HG02798 (cell line): ENCODE measurements at regions not wholly inside any gene's neighbourhood (a gene's known extent, or its start where the extent isn't known, plus 50 kb on each side); places are given as distances from the start of the nearest gene placed in this dataset.

Experiments
- ATAC-seq: cut with Tn5 transposase; IDR thresholded peaks from one replicate; pipeline ENCODE4 v1.9.1; 2021; ENCODE audit warnings: mild to moderate bottlenecking; ENCODE audit not compliant: unreplicated experiment, poor library complexity

DNA sequence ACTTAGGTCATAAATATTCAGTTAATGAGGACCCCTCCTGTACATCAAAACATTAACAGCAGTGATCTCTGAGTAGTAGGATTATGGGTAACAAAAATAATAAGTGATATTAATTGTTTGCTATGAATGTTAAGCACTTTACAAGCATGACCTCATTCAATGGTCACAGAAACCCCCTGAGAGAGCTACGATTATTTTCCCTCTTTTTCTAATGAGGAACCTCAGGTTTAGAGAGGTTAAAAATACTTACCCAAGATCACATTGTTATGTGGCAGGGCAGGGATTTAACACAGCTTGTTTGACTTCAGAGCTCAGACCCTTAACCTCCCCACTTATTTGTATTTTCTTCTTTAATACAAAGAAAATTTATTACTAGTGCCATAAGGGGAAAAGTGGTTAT lies 228.2 kb downstream of the TBL1XR1 start:
- no peak for ATAC-seq

DNA sequence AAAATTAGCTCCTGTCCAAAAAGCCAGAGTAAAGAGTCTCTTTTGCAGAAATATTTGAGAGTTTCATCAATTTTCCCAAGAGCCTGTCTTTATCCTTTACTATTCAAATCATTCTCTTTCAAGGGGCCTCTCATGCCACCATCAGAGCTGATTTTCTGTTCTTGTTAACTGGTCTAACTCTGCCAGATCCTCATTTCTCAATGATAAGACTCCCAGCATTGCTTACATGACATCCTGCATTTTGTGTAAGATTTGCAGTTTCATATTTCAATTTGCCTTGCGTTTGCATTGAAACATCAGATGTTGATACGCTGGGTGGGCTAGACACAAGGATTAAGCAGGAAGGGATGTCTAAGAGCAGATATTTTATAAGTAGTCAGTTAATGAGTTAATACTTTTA lies 228.7 kb downstream of the TBL1XR1 start:
- no peak for ATAC-seq

DNA sequence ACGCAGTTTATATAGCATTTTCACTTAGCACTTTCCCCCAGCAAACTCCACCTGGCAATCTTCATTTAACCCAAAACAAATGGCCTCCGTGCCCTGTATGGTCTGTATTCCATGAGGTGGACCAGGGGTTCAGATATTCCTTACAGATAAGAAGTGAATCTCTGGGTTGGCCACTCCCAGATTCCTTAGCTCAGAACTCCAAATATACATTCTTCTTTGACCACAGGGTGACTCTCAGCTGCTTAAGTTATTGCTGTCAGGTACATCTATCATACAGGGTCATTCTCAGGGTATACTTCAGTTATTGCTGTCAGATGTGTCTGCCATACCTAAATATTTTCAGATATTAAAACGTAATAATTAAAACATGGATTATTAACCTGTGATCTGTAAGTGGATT lies 229.8 kb downstream of the TBL1XR1 start:
- no peak for ATAC-seq

DNA sequence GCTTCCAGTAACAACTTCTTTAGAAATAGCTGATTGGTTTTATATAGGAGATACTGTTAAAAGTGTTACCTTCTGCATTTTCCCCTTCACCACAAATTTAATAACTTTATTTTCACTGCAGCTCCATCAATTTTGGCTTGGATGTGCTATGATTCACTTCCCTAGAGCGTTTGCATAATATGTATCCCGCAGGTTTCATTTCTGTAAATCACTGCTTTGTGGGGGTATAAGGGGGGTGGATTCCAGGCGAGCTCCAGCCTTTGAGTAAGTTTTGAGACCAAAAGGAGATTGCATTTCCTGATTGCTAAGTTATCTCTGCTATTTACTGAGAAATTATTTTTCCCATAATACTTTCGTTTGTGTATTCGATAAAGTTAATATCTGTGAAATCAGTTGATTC lies 232.6 kb downstream of the TBL1XR1 start:
- no peak for ATAC-seq

DNA sequence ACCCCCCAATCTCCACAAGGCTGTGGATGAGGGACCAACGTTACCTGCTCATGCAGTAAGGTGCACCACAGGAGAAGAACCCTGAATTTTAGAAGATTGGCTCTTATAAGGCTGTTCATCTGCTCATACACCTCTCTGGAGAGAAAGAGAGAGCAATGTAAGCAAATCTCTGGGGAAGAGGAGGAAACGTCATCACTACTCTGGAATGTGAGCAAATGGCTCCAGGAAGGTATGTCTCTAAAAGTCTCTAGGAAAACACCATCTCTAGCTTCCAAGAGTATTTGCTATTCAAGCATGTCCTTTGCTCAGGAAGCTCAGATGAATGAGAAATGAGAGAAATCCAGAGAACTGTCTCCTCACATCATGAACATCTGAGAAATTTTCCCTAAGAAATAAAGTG lies 235.4 kb downstream of the TBL1XR1 start:
- no peak for ATAC-seq

DNA sequence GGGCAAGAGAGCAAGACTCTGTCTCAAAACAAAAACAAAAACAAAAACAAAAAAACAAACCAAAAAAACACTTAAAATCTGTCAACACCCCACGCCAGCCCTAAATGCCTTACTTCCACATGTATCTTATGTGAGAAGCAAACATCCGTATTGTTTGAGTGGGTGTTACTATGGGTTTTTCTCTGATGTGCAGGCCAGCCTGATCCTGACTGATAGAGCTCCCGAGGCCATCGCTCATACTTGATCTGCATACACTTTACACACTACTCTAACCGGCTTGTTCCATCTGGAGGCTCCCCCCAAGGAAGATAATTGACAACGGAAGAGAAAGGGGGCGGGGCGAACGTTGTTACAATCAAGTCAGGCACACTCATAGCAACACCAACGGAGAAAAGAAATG lies 237.4 kb downstream of the TBL1XR1 start:
- ATAC-seq: no peak

DNA sequence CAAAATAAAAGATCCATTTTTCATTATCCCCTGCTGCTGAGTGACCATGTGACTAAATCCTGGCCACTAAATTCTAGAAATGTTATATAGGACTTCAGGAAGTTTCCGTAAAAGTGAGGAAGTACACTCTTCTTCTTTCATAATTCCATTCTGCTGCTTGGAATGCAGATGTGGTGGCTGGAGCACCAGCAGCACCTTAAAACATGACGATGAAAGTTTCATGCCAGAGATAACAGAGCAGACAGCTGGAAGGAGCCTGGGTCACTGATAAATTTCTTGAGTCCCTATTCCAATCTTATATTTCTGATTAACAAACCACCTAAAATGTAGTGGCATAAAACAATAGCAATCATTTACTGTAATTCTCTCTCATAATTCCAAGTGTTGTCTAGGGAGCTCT lies 238.7 kb downstream of the TBL1XR1 start:
- ATAC-seq: no peak

DNA sequence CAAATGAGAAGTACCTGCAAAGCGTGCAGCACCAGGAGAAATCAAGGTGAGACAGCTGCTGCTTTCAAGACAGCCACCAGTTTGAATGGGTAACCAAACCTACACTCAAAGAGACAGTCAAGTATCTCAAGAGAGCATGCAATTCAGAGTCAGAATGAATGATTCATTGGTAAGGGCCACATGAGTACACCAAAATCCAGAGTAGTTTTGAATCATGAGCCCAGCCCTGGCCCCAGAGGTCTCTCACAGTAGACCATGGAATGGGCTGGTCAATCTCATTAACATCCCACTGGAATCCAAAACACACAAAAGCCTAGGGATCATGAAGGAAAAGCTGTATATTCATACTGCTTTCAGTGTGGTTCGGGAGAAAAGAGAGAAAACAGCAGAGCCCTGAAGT lies 242.8 kb downstream of the TBL1XR1 start:
- no peak for ATAC-seq

DNA sequence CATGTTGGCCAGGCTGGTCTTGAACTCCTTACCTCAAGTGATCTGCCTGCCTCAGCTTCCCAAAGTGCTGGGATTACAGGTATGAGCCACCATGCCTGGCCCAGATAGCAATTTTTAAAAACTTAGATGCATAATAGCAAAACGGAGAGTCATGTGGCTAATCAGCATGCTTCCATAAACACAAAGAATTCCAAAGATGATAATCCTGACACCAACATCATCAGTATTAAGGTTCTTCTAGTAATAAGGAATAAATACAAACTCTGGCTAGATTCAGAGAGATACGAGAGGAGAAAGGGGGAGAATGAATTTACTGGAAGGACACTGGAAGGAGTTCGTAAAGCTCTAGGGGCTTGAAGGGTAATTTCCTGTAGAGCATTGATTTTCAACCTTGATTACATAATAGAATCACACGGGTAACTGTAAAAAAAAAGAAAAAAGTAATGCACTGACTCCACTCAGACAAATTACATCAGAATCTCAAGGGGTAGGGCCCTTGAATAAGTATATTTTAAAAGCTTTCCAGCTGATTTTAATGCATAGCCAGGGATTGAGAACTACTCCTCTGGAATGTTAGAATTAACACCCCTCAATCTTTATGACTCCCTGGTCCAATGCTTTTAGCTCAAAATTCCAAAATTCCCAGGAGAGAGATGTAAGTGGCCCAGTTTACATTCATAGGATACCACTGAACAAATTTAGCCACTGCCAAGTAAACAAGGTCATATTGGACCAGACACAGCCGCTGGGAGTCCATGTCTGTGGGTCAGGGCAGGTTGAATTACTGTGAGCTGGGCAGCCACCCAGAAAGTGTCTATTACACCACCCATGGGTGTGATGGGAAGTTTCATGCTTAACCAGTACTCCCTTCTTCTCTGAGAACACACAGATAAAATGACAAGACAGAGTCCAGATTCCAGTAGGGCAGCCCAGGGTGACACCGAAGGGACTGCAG lies 243.9 kb downstream of the TBL1XR1 start:
- no peak for ATAC-seq

DNA sequence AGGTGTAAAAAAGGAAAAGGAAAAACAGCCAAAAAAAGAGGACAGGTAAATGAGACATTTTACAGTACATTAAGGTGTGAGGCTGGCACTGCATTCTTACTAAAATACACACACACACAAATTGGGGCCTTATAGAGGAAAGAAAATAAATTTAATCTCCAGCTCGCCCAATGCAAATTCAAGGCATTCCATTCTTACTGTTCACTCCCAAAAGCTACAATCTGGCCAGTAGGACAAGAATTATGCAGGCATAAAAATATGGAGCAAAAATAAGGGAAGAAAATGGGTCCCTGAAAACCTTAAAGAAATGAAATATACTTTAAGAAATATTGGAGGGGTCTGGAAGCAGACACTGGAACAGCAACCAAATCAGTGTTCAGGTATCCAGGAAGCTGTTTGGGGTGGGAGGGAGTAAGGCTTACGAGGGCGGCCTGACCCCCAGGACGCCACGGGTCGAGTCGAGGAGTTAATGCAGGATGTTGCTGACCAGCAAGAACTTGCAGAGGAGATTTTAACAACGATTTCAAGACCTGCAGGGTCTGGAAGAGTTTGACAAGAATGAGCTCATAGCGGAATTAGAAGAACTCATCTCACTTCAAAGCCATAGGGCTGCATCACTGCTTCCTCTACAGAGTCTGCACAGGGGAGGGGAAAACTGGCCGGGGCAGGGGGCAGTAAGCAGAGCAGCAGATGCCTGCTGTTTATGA lies 245.5 kb downstream of the TBL1XR1 start:
- no peak for ATAC-seq

DNA sequence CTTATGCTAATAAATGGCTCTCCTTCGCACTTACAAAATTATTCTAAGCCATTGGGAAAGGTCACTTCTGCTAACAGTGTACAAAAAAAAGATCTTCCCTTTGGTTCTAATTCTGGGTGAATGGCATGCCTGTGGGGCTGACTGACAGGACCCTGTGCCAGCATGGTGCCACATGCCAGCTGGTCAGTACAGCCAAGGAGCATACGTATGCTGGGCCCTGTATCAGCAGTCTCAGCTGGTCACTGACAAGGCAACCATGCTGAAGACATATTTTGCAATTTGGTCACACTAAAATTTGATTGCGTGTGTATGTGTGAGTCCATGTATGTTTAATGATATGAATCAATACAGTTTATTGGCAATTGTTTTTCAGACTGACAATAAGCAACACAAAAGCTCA lies 246.1 kb downstream of the TBL1XR1 start:
- ATAC-seq: no peak

DNA sequence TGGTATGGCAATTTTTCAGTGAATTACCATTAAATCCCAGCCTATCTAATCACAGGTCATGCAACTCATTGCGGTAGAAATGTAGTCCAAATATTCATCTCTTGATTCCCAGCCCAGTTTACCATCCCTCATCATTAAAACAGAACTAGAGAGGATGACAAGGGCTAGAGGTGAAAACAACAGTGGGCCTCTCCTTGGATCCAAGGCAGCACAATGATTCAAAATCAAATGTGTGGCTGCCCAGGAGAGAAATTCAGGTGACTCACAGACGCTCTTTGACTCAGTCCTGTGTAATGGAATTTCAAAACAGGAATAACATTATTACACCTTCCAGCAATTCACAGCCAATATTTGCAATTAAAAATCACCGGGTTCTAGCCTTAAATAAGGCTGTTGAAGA lies 246.5 kb downstream of the TBL1XR1 start:
- no peak for ATAC-seq

DNA sequence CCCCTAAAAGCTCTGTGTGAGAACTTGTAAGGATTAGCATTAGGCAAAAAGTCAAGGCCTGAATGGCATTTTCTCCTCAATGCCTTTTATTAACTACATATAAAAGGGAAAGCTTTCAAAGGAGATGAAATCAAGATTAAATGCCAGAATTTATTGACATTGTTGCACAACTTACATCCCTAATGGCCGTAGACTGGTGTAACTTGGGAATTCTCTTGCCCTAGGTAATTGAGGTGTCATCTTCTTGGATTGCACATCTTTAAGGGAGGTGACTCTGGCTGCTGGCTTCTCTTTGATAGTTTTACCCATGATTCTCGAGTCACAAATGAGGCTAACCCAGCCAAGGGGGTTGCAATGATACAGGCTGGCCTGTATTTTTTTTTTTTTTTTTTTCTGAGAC lies 249.1 kb downstream of the TBL1XR1 start:
- no peak for ATAC-seq

DNA sequence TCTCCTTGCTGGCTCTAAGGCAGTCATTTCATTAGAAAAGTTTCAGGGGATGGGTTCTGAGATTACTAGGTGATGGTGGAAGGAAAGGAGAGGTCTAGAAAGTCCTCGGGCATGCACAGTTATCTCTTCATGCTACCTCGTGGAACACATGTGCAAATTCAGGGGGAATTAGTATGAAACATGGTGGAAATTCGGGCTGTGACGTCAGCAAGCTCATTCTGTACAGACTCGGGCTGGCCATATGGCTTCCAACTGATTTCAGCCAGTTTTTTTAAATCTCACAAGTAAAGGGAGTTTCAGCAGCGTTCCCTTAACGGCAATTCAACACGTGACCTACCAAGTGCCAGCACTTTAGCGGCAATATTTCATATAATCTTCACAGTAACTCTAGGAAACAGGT lies 251.1 kb downstream of the TBL1XR1 start:
- no peak for ATAC-seq

DNA sequence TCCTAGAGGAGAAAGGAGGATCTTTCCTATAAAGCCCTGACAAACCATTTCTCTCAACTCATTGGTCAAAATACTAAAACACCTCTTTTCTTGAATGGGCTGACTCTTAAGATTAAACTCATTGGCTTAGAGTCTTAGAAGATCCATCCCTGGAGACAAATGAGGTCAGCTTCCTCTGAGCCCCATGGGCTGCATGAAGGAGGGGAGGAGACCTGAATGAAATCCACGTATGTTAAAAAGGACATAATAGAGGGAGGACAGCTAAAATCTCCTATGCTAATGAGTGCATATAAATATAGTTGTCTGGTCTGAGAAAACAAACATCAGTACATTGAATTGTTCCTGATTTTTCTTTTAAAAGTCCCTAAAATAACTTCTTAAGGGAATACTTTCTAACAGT lies 255.0 kb downstream of the TBL1XR1 start:
- ATAC-seq: no peak

DNA sequence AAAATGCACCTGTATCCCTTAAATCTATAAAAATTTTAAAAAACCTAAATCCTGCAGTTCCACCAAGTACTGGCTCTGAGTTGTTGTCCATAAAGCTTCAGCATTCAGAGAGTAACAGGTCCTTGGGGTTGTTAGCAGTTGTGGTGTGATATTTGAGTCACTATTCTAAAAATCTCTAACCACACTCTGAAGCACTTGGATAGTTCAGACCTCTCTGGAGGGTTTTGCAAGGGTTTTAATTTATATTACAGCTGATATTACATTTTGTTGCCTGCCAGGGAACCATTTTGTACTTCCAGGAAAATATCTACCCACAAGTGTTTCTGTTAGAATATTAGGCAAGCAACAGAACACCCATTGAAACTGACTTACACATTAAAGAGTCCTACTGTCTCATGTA lies 255.6 kb downstream of the TBL1XR1 start:
- no peak for ATAC-seq

DNA sequence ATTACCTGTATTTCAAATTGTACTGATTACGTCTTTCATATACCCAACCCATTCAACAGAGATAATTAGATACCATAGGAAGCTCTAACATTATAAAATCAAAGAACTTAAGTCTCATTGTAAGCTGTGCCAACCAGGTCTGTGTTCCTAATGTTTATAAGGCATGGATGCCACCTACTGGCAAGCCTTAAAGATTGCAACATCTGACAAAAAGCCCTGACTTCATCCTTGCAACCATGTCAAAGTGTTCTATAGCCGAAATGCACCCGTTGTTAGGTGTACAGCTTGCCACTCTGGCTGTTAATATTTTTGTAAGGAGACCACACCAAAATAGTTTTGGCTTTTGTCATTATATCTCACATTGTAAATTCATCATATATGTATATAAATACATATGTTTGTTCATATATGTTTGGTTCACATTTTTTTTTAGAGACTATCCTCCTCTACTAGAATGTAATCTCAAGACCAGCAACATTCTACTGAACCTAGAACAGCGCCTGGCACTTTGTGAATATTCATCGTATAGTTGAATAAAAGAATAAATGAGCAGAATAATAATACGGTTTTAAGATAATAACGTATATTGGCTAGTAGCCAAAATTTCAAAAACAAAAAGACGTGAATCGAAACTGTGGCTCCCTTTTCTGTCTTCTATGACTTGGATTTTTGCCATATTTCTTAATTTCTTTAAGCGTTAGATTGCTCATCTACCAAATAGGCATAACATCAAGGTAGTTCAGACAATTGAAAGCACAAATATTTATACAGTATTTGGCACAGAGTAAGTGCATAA lies 258.1 kb downstream of the TBL1XR1 start:
- ATAC-seq: peak; percentile 97

DNA sequence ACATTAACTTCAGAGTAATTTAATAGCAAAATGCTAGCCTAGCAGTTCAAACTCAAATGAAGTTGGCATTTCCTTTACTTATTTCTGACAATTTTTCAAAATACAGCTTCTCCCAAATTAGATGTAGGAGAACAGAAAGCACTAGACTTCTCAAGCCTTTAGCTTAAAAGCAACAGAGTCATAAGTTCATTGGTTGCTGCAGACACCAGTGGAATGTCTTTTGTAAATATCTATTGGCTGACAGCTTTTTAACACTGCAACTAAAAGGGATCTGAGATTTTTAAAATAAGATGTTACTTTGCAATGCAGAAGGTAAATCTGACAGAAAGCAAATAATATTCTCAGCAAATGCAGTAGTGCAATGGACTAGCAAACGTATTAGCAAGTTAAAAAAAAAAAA lies 259.3 kb downstream of the TBL1XR1 start:
- ATAC-seq: no peak

DNA sequence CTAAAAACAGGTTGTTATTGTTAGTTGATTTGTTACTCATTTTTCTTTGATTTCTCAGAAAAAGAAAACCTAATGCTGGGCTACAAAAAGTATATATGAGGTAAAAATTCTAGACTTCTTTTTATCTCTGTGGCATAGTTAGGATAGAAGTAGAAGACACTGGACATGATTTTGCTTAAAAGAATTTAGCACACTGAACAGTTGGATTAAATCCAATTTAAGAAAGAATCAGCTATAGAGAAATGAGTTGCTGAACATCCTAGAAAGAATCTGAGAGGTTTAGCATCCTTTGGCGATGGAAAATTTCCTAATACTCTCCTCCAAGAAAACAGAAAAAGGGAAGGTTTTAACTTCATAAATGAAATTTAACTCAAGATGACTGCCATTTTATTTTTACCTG lies 259.7 kb downstream of the TBL1XR1 start:
- ATAC-seq: no peak

DNA sequence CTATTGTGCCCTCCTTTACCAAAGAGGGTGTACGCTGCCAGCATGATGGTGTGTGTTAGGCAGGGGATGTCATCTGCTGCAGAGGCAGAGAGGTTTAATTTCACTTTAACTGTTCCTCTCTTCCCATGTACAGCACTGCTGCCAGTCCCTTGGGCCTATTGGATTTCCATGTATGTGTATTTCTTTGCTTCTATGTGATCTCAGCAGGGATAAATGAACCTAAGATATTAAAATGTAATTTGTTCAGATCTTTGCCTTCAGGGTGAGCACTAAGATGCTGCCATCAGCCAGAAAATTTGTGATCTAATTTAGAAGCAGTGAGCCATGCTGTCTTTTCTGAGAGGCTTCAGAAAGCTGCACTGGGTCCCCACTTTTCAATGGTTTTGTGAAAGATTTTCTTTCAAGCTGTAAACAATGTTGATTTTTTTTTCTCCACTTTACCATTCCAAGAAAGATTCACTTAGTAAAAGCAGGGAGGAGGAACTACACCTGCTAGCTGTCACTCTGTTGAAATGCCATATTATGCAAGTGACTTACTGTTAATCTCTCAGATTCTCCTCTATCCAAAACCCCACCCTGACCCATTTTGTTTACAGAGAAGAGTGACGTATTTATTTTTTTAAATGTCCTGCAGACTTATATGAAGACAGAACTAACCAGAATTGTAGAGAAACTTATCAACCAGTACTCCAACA lies 261.9 kb downstream of the TBL1XR1 start:
- ATAC-seq: no peak
